Fibroblast of the aortic adventitia (primary cell): ENCODE measurements at regions not wholly inside any gene's neighbourhood (a gene's known extent, or its start where the extent isn't known, plus 50 kb on each side); places are given as distances from the start of the nearest gene placed in this dataset.
"Not testable (repeated sequence)": the region's sequence is repeated elsewhere in the genome, so short reads cannot be mapped to it uniquely, and the experiment has no call there.

Experiments
- DNase-seq: peaks from one replicate; pipeline ENCODE4 v3.0.0-alpha.2; 2010; ENCODE audit warnings: low read depth
- H3K4me3 ChIP-seq: 2 replicates; pipeline ENCODE4 v1.5.1; 2011; ENCODE audit warnings: low read depth, mild to moderate bottlenecking, control low read depth, low read length, moderate library complexity
- CTCF ChIP-seq: IDR thresholded peaks from 2 replicates; pipeline ENCODE4 v1.5.1; 2011; ENCODE audit warnings: mild to moderate bottlenecking, low read length, control low read depth, inconsistent platforms; ENCODE audit not compliant: insufficient read depth

DNA sequence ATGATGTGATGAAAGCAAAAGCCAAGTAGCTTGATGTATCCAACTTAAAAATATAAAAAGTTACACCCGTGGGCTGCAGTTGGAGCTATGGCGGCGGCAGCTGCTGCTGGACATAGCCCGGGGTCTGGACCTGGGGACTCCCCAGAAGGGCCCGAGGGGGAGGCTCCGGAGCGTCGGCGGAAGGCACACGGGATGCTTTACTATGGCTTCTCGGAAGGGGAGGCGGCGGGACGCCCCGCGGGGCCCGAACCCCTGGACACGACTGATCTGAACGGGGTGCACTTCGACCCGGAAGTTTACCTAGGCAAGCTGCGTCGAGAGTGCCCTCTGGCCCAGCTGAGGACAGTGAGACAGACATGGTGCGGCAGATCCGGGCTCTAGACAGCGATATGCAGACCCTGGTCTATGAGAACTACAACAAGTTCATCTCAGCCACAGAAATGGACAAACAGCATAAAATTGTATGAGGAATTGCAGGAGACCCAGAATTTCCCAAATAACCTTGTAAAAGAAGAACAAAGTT is 109.5 kb upstream of the EEF2KMT start:
- no peak for TF ChIP-seq CTCF
- no peak overlapping the region for H3K4me3 ChIP-seq
- no peak for DNase-seq

DNA sequence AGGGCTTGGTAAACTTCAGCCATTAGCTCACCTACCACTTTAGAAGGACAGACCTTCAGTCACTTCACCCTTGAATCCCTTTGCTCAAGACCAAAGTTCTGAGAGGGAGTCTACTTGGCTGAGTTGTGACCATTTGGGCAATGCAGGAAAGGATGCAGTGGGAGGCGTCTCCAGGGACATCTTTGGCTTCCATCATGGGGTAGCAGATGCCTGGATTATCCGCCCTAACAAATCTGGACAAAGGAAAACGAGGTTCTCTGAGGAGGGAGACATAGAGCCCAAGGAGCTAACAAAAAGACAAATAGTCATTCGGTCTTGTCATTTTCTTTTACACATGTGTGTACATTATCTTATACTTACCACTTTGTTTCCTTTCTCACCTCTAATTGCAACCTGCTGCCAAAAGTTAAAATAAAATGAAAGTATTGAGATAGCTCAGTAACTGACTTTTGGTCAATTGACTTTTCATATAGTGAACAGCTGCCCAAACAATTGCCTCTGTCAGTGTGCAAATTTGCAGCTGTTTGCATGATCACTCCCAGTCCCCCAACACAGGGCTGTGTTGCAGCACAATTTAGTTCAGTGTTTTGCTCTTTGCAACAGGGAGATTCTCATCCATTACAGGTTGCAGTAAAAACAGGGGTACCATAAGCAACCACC is 108.9 kb upstream of the EEF2KMT start:
- H3K4me3 ChIP-seq: no peak overlapping the region
- no peak for DNase-seq
- TF ChIP-seq CTCF: no peak

GRCh38 chr16:5205361-5206040 is 107.9 kb upstream of the EEF2KMT start:
- no peak for DNase-seq
- no peak overlapping the region for H3K4me3 ChIP-seq
- TF ChIP-seq CTCF: no peak

DNA sequence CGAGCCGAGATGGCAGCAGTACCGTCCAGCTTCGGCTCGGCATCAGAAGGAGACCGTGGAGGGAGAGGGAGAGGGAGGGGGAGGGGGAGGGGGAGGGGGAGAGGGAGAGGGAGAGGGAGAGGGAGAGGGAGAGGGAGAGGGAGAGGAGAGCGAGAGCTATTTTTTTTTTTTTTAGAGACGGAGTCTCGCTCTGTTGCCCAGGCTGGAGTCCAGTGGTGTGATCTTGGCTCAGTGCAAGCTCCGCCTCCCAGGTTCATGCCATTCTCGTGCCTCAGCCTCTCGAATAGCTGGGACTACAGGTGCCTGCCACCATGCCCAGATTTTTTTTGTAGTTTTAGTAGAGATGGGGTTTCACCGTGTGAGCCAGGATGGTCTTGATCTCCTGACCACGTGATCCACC is 106.1 kb upstream of the EEF2KMT start:
- not testable (repeated sequence) for DNase-seq, H3K4me3 ChIP-seq

GRCh38 chr16:5200123-5200522 is 102.5 kb upstream of the EEF2KMT start:
- no peak for DNase-seq
- no peak for TF ChIP-seq CTCF
- no peak overlapping the region for H3K4me3 ChIP-seq

- TF ChIP-seq CTCF: no peak
- DNase-seq: no peak
Observed at GRCh38 chr16:5196204-5196603, 98.6 kb upstream of the EEF2KMT start.

GRCh38 chr16:5193861-5194260 is 96.3 kb upstream of the EEF2KMT start:
- H3K4me3 ChIP-seq: no peak overlapping the region
- DNase-seq: no peak
- TF ChIP-seq CTCF: no peak

More at GRCh38 chr16:5196204-5196603, 98.6 kb upstream of the EEF2KMT start:
- H3K4me3 ChIP-seq: no peak overlapping the region
